ENCODE measurements at regions not wholly inside any gene's neighbourhood (a gene's known extent, or its start where the extent isn't known, plus 50 kb on each side); places are given as distances from the start of the nearest gene placed in this dataset.
"Not testable (repeated sequence)": the region's sequence is repeated elsewhere in the genome, so short reads cannot be mapped to it uniquely, and the experiment has no call there.

DNA sequence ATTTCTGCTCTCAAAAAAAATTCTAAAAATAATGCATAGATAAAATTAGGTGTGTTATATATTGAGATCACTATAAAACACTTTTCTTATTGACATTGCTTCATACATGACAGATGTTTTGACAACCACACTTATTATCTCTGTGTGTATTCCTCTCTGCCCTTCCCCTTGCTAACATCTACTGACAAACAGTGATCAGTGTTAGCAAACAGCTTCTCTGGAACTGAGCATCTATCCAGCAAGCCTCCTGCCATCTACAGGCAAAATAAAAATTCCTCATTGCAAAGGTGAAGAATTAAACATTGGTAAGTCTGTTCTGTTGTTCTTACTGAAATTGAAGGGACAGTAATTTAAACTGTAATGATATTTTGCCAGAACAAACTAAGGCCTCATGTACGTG is 2153.9 kb downstream of the NCAM2 start:
- CTCF ChIA-PET, result no interaction called here
- no peak for DNase-seq (ENCODE audit: extremely low spot score)
- TF ChIP-seq, protein P1, sequence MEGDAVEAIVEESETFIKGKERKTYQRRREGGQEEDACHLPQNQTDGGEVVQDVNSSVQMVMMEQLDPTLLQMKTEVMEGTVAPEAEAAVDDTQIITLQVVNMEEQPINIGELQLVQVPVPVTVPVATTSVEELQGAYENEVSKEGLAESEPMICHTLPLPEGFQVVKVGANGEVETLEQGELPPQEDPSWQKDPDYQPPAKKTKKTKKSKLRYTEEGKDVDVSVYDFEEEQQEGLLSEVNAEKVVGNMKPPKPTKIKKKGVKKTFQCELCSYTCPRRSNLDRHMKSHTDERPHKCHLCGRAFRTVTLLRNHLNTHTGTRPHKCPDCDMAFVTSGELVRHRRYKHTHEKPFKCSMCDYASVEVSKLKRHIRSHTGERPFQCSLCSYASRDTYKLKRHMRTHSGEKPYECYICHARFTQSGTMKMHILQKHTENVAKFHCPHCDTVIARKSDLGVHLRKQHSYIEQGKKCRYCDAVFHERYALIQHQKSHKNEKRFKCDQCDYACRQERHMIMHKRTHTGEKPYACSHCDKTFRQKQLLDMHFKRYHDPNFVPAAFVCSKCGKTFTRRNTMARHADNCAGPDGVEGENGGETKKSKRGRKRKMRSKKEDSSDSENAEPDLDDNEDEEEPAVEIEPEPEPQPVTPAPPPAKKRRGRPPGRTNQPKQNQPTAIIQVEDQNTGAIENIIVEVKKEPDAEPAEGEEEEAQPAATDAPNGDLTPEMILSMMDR (IDR thresholded peaks at IDR 0.05; ENCODE audit: control extremely low read depth, extremely low read depth, low read depth, missing control alignments), result no peak
- POLR2A ChIA-PET, result no interaction called here

DNA sequence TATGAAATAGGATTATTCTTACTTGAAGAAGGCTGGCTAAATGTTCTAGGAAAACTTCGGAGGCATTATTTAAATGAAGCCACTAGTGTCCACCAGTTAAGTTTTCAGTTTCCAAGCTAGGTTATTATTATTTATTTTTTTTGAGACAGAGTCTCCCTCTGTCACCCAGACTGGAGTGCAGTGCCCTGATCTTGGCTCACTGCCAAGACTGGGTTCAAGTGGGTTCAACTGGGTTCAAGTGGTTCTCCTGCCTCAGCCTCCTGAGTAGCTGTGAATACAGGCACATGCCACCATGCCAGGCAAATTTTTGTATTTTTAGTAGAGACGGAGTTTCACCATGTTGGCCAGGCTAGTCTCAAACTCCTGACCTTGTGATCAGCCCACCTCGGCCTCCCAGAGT is 2155.6 kb downstream of the NCAM2 start:
- DNase-seq (ENCODE audit: extremely low spot score); CTCF ChIA-PET; POLR2A ChIA-PET: not testable (repeated sequence)

DNA sequence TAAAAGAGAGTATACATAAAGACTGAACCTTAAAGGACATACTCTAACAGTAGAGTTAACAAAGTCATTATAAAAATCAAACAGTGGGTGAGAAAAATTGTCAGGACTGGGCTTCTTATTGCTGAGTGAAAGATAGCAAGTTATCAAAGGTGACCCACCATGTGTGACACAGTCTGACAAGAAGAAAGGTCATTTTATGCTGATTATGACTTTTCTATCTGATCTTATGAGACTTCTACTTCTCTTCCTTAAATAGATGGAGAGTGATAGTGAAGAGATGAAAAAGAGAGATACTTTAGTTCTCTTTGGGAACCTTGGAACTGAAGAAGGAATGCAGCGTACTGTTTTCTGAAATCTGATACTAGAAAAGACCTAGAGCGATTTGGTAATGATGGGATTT is 2157.1 kb downstream of the NCAM2 start:
- ChIA-PET POLR2A (no interaction called here), CTCF (no interaction called here)
- TF ChIP-seq, protein P1 (IDR thresholded peaks at IDR 0.05; ENCODE audit: control extremely low read depth, extremely low read depth, low read depth, missing control alignments), result no peak
- DNase-seq (ENCODE audit: extremely low spot score), result no peak

DNA sequence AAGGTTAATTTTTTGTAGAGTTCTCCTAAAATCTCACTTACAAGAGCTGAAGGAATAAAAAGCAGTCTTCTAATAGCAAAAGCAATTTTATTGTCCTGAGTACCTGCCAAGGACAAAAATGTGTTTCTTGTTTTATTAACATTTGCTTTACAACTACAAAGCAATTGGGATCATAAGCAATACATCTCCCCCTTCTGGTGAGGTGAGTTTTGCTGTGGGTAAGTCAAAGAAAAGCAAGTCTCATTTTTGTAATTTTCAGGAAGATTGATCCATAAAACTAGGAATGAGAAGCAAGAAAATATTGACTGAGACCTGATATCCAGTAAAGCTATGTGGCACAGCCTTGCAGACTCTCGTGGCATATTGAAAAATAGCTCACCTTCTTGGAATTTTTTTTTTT is 2162.7 kb downstream of the NCAM2 start:
- ChIA-PET CTCF (no interaction called here), POLR2A (no interaction called here)
- TF ChIP-seq, protein P1 (IDR thresholded peaks at IDR 0.05; ENCODE audit: control extremely low read depth, extremely low read depth, low read depth, missing control alignments), result no peak
- DNase-seq (ENCODE audit: extremely low spot score), result no peak

DNA sequence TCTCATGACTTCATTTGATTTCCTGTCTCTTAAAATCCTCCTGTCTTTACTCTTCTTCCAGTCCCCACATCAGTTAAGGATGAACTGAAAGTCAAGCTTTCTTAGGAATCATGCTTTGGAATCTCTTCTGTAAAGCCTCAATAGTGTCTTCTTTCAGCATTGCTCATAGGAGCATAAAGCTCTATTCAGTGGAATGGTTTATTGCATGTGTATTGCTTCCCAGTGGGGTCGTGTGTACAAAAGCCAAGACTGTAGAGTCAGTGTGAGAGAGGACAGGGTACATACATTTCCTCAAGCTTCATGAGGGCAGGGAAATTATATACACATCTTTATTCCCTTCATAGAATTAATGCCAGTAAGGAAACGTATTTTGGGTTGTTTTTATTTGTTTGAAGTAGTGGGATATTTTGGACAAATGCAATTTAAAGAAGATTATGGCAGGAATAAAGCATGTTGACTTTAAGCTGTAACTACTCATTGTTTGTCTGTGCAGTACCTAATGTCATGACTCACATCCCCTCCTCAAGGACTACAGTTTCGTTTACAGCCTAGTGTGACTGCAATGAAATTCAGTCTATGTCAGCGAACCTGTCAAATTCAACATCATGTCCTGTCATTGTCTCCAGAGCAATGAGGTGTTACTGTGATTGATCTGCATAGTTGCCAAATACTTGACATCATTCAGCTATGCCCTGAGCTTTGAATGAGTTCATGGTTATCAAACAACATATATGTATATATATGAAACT is 2164.2 kb downstream of the NCAM2 start:
- CTCF ChIA-PET, result no interaction called here
- TF ChIP-seq, protein P1 (IDR thresholded peaks at IDR 0.05; ENCODE audit: control extremely low read depth, extremely low read depth, low read depth, missing control alignments), result no peak
- no peak for DNase-seq (ENCODE audit: extremely low spot score)
- POLR2A ChIA-PET, result no interaction called here
